ENCODE measurements at regions not wholly inside any gene's neighbourhood (a gene's known extent, or its start where the extent isn't known, plus 50 kb on each side); places are given as distances from the start of the nearest gene placed in this dataset.

- TF ChIP-seq REST (IDR thresholded peaks at IDR 0.05; ENCODE audit: borderline replicate concordance) = peak; percentile 66
- no peak for TF ChIP-seq REST (CRISPR knock-in tag; IDR thresholded peaks at IDR 0.05; ENCODE audit: low read depth)
- TF ChIP-seq USF1 (CRISPR knock-in tag; IDR thresholded peaks at IDR 0.05) = peak; percentile 94
- no peak for TF ChIP-seq XRCC4 (IDR thresholded peaks at IDR 0.05; ENCODE audit: extremely low read depth, insufficient read depth, insufficient read length)
- TF ChIP-seq ZHX1 (conservative IDR thresholded peaks at IDR 0.05; ENCODE audit: low read length) = no peak
These were observed 108.9 kb downstream of the INSIG2 start (continued) for GRCh38 chr2:118197011-118197675.

All from K562 (cell line).